SK-N-SH treated with all-trans-retinoic acid at 6 μM for 48 hours (cell line): ENCODE measurements at regions not wholly inside any gene's neighbourhood (a gene's known extent, or its start where the extent isn't known, plus 50 kb on each side); places are given as distances from the start of the nearest gene placed in this dataset.

Experiments used
- ATAC-seq: fragments of 200-7000 bp; cut with Tn5 transposase; 3 replicates; pipeline ENCODE4 v1.9.1; 2020; ENCODE audit warnings: mild to moderate bottlenecking, moderate library complexity
- ARNTL ChIP-seq: fragments of 450-650 bp; formaldehyde crosslinking; IDR thresholded peaks from 2 replicates; pipeline ENCODE4 v1.5.0; 2020; ENCODE audit warnings: low read depth, mild to moderate bottlenecking, moderate library complexity, borderline replicate concordance
- BACH2 ChIP-seq: fragments of 250-450 bp; sonication (Bioruptor Pico); IDR thresholded peaks from 2 replicates; pipeline ENCODE4 v1.9.0; 2021; ENCODE audit warnings: mild to moderate bottlenecking, borderline replicate concordance
- CSDC2 ChIP-seq: fragments of 250-450 bp; sonication (Bioruptor Pico); IDR thresholded peaks from 2 replicates; pipeline ENCODE4 v1.5.0; 2020; ENCODE audit warnings: mild to moderate bottlenecking, moderate library complexity
- ESRRG ChIP-seq: fragments of 250-450 bp; sonication (Bioruptor Pico); IDR thresholded peaks from 2 replicates; pipeline ENCODE4 v1.6.1; 2021; ENCODE audit warnings: mild to moderate bottlenecking
- GLIS3 ChIP-seq: fragments of 250-450 bp; sonication (Bioruptor Pico); IDR thresholded peaks from 2 replicates; pipeline ENCODE4 v1.5.0; 2020; ENCODE audit warnings: mild to moderate bottlenecking, moderate library complexity
- ISL1 ChIP-seq: fragments of 250-450 bp; sonication (Bioruptor Pico); IDR thresholded peaks from 2 replicates; pipeline ENCODE4 v2.1.2; 2022; ENCODE audit warnings: mild to moderate bottlenecking, moderate library complexity
- PATZ1 ChIP-seq: fragments of 250-450 bp; sonication (Bioruptor Pico); IDR thresholded peaks from 2 replicates; pipeline ENCODE4 v1.8.0; 2020; ENCODE audit warnings: mild to moderate bottlenecking, moderate library complexity, borderline replicate concordance
- POU6F1 ChIP-seq: fragments of 250-450 bp; sonication (Bioruptor Pico); IDR thresholded peaks from 2 replicates; pipeline ENCODE4 v1.8.0; 2021; ENCODE audit warnings: low read depth, mild to moderate bottlenecking, moderate library complexity, borderline replicate concordance
- PPARA ChIP-seq: fragments of 250-450 bp; sonication (Bioruptor Pico); IDR thresholded peaks from 2 replicates; pipeline ENCODE4 v1.5.0; 2020; ENCODE audit warnings: mild to moderate bottlenecking, borderline replicate concordance
- RARB ChIP-seq: fragments of 250-450 bp; sonication (Bioruptor Pico); IDR thresholded peaks from 2 replicates; pipeline ENCODE4 v1.8.0; 2021; ENCODE audit warnings: mild to moderate bottlenecking, moderate library complexity
- SNAI2 ChIP-seq: fragments of 250-450 bp; sonication (Bioruptor Pico); IDR thresholded peaks from 2 replicates; pipeline ENCODE4 v1.5.0; 2020; ENCODE audit warnings: mild to moderate bottlenecking, moderate library complexity
- TCF4 ChIP-seq: fragments of 250-450 bp; sonication (Bioruptor Pico); IDR thresholded peaks from 2 replicates; pipeline ENCODE4 v1.8.0; 2021; ENCODE audit warnings: mild to moderate bottlenecking, moderate library complexity, borderline replicate concordance
- TOX ChIP-seq: fragments of 250-450 bp; sonication (Bioruptor Pico); IDR thresholded peaks from 2 replicates; pipeline ENCODE4 v1.8.0; 2021; ENCODE audit warnings: mild to moderate bottlenecking, moderate library complexity, borderline replicate concordance
- ZC3H10 ChIP-seq: fragments of 250-450 bp; sonication (Bioruptor Pico); IDR thresholded peaks from 2 replicates; pipeline ENCODE4 v1.5.1; 2021; ENCODE audit warnings: mild to moderate bottlenecking, moderate library complexity
- ZFP3 ChIP-seq: fragments of 250-450 bp; sonication (Bioruptor Pico); IDR thresholded peaks from 2 replicates; pipeline ENCODE4 v1.5.0; 2020; ENCODE audit warnings: mild to moderate bottlenecking, moderate library complexity
- ZFP30 ChIP-seq: fragments of 450-650 bp; formaldehyde crosslinking; IDR thresholded peaks from 2 replicates; pipeline ENCODE4 v1.5.0; 2022; ENCODE audit warnings: mild to moderate bottlenecking, moderate library complexity
- ZNF565 ChIP-seq: fragments of 450-650 bp; formaldehyde crosslinking; conservative IDR thresholded peaks from 2 replicates; pipeline ENCODE4 v1.5.0; 2020; ENCODE audit warnings: low read depth, mild to moderate bottlenecking, moderate library complexity
- ZNF70 ChIP-seq: fragments of 450-650 bp; formaldehyde crosslinking; IDR thresholded peaks from 2 replicates; pipeline ENCODE4 v1.5.0; 2020; ENCODE audit warnings: mild to moderate bottlenecking, moderate library complexity
- ZNF8 ChIP-seq: fragments of 450-650 bp; formaldehyde crosslinking; IDR thresholded peaks from 2 replicates; pipeline ENCODE4 v1.5.0; 2020; ENCODE audit warnings: mild to moderate bottlenecking, moderate library complexity
- TF ChIP-seq, protein P1 (sequence below): fragments of 250-450 bp; sonication (Bioruptor Pico); IDR thresholded peaks from 2 replicates; pipeline ENCODE4 v1.5.1; 2020; ENCODE audit warnings: low read depth, mild to moderate bottlenecking, moderate library complexity
- TF ChIP-seq, protein P2 (sequence below): fragments of 250-450 bp; sonication (Bioruptor Pico); IDR thresholded peaks from 2 replicates; pipeline ENCODE4 v1.5.1; 2021; ENCODE audit warnings: mild to moderate bottlenecking, moderate library complexity
- TF ChIP-seq, protein P3 (sequence below): fragments of 250-450 bp; sonication (Bioruptor Pico); IDR thresholded peaks from 2 replicates; pipeline ENCODE4 v1.5.0; 2020; ENCODE audit warnings: mild to moderate bottlenecking, moderate library complexity

DNA sequence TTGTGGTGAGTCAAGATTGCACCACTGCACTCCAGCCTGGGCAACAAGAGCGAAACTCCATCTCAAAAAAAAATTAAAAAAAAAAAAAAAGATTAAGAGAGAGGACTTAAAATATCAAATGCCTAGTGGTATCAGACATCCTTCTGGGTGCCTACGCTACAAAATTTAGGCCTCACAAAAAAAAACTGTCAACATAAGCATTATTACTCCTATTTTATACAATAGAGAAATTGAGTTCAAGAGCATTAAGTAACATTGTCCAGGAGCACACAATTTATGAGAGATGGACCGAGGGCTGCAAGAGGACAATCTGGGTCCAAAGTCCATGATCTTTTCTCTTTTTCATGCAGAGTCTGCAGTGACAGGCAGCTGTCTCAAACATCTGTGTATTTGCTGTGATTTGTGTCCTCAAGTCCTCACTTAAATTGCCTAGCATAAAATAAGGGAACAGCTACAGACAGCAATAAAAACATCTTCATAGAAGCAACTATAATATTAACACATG, 62.4 kb downstream of the OSR1 start:
- TF ChIP-seq SNAI2 (CRISPR knock-in tag) = no peak
- no peak for TF ChIP-seq GLIS3 (CRISPR knock-in tag)
- no peak for TF ChIP-seq PPARA
- TF ChIP-seq TOX (CRISPR knock-in tag) = no peak
- no peak for TF ChIP-seq RARB (CRISPR knock-in tag)
- no peak for ATAC-seq

DNA sequence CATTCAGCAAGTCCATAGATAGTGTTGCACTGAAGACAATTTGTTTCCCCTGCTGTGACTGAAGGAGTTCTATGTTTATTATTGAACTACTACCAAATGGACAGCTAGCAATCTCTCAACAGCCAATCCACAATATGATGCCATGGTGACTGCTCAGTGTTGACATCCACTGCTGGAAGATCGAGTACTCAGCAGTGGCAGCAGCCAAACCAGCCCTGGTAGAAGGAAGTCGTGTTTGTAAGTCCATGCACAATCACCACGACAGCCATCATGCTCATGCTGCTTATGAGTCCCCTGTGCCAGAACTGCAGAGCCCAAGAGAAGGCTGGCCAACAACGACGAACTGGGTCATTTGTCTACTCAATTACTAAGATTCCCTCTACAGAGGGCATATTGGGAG, 66.4 kb downstream of the OSR1 start:
- ATAC-seq = no peak
- TF ChIP-seq TOX (CRISPR knock-in tag) (no peak), ARNTL (CRISPR knock-in tag) (no peak), RARB (CRISPR knock-in tag) (no peak), BACH2 (CRISPR knock-in tag) (no peak), ZC3H10 (CRISPR knock-in tag) (no peak), PPARA (no peak), PATZ1 (CRISPR knock-in tag) (no peak), POU6F1 (CRISPR knock-in tag) (no peak), ESRRG (no peak), ZNF70 (CRISPR knock-in tag) (no peak), ZNF8 (no peak), GLIS3 (CRISPR knock-in tag) (no peak)
- TF ChIP-seq, protein P1, sequence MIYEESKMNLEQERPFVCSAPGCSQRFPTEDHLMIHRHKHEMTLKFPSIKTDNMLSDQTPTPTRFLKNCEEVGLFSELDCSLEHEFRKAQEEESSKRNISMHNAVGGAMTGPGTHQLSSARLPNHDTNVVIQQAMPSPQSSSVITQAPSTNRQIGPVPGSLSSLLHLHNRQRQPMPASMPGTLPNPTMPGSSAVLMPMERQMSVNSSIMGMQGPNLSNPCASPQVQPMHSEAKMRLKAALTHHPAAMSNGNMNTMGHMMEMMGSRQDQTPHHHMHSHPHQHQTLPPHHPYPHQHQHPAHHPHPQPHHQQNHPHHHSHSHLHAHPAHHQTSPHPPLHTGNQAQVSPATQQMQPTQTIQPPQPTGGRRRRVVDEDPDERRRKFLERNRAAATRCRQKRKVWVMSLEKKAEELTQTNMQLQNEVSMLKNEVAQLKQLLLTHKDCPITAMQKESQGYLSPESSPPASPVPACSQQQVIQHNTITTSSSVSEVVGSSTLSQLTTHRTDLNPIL (CRISPR knock-in tag) = no peak
- TF ChIP-seq, protein P2, sequence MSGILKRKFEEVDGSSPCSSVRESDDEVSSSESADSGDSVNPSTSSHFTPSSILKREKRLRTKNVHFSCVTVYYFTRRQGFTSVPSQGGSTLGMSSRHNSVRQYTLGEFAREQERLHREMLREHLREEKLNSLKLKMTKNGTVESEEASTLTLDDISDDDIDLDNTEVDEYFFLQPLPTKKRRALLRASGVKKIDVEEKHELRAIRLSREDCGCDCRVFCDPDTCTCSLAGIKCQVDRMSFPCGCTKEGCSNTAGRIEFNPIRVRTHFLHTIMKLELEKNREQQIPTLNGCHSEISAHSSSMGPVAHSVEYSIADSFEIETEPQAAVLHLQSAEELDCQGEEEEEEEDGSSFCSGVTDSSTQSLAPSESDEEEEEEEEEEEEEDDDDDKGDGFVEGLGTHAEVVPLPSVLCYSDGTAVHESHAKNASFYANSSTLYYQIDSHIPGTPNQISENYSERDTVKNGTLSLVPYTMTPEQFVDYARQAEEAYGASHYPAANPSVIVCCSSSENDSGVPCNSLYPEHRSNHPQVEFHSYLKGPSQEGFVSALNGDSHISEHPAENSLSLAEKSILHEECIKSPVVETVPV (CRISPR knock-in tag) = no peak
- TF ChIP-seq, protein P3, sequence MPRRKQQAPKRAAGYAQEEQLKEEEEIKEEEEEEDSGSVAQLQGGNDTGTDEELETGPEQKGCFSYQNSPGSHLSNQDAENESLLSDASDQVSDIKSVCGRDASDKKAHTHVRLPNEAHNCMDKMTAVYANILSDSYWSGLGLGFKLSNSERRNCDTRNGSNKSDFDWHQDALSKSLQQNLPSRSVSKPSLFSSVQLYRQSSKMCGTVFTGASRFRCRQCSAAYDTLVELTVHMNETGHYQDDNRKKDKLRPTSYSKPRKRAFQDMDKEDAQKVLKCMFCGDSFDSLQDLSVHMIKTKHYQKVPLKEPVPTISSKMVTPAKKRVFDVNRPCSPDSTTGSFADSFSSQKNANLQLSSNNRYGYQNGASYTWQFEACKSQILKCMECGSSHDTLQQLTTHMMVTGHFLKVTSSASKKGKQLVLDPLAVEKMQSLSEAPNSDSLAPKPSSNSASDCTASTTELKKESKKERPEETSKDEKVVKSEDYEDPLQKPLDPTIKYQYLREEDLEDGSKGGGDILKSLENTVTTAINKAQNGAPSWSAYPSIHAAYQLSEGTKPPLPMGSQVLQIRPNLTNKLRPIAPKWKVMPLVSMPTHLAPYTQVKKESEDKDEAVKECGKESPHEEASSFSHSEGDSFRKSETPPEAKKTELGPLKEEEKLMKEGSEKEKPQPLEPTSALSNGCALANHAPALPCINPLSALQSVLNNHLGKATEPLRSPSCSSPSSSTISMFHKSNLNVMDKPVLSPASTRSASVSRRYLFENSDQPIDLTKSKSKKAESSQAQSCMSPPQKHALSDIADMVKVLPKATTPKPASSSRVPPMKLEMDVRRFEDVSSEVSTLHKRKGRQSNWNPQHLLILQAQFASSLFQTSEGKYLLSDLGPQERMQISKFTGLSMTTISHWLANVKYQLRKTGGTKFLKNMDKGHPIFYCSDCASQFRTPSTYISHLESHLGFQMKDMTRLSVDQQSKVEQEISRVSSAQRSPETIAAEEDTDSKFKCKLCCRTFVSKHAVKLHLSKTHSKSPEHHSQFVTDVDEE (CRISPR knock-in tag) = no peak

DNA sequence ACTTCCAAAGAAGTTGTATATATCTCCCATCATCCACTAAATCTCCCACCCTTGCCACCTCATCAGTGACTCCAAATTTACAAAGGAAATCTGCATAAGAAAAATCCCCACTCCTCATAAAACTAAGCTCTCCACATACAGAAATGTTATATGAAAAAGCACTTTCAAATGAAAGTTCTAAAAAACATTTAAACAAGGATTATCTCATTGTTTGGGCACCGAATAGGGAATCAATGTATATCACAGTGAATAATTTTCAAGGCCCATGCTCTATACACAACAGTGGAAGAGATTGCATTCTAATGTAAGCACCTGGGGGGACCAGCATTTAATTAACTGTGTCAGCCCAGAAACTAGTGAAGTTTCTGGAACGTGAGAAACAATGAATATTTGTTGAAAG, 70.1 kb downstream of the OSR1 start:
- TF ChIP-seq RARB (CRISPR knock-in tag) = no peak
- TF ChIP-seq CSDC2 = no peak
- no peak for TF ChIP-seq ISL1 (CRISPR knock-in tag)
- no peak for TF ChIP-seq ZNF565 (CRISPR knock-in tag)
- ATAC-seq = no peak

- no peak for ATAC-seq
- TF ChIP-seq PATZ1 (CRISPR knock-in tag) (no peak), TCF4 (CRISPR knock-in tag) (no peak), SNAI2 (CRISPR knock-in tag) (no peak), ZFP30 (CRISPR knock-in tag) (no peak), ESRRG (no peak), ZFP3 (CRISPR knock-in tag) (no peak), ZNF565 (CRISPR knock-in tag) (no peak)
- TF ChIP-seq, protein P2 (CRISPR knock-in tag) = no peak
- TF ChIP-seq, protein P1 (CRISPR knock-in tag) = no peak
Observed at GRCh38 chr2:19287324-19287723, 71.1 kb downstream of the OSR1 start.
